ENCODE measurements at regions not wholly inside any gene's neighbourhood (a gene's known extent, or its start where the extent isn't known, plus 50 kb on each side); places are given as distances from the start of the nearest gene placed in this dataset.
A peak's percentile ranks its signal among the peaks of the same experiment; 100 is the strongest.

DNA sequence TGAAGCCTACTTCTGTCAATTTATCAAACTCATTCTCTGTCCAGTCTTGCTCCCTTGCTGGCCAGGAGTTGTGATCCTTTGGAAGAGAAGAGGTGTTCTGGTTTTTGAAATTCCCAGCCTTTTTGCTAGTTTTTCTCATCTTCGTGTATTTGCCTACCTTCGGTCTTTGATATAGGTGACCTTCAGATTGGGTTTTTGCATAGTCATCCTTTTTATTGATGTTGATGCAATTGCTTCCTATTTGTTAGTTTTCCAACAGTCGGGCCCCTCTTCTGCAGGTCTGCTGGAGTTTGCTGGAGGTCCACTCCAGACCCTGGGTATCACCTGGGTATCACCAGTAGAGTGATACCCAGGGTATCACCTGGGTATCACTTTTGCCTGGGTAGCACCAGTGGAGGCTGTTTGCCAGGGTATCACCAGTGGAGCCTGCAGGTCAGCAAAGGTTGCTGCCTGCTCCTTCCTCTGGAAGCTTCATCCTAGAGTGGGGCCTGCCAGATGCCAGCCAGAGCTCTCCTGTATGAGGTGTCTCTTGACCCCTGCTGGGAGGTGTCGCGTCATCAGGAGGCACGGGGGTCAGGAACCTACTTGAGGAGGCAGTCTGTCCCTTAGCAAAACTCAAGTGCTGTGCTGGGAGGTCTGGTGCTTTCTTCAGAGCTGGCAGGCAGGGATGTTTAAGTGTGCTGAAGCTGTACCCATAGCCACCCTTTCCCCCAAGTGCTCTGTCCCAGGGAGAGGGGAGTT is 684.2 kb downstream of the PCDH18 start:
- DNase-seq (ENCODE audit: low read depth): no peak
- H3K4me3 ChIP-seq (ENCODE audit: low read depth, low read length): no peak overlapping the region
- TF ChIP-seq, protein P1, sequence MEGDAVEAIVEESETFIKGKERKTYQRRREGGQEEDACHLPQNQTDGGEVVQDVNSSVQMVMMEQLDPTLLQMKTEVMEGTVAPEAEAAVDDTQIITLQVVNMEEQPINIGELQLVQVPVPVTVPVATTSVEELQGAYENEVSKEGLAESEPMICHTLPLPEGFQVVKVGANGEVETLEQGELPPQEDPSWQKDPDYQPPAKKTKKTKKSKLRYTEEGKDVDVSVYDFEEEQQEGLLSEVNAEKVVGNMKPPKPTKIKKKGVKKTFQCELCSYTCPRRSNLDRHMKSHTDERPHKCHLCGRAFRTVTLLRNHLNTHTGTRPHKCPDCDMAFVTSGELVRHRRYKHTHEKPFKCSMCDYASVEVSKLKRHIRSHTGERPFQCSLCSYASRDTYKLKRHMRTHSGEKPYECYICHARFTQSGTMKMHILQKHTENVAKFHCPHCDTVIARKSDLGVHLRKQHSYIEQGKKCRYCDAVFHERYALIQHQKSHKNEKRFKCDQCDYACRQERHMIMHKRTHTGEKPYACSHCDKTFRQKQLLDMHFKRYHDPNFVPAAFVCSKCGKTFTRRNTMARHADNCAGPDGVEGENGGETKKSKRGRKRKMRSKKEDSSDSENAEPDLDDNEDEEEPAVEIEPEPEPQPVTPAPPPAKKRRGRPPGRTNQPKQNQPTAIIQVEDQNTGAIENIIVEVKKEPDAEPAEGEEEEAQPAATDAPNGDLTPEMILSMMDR (IDR thresholded peaks at IDR 0.05; ENCODE audit: control insufficient read depth, extremely low read depth, insufficient read depth): no peak

DNA sequence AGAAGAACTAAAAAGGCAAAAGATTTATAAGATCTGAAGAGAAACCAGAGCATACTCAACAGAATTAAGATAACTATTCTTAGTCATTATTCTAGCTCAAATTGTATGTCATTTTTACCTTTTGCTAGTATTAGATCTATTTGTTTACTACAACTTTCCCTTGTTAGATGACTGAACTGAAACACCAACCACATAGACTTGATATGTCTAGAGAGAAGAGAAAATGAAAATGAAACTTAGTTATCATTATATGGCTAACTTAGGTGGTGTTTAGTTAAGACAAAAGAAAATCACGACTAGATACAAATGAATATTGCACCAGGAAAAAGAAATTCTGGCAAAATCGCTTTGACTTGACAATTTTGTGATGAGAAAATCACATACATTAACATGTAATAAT is 690.8 kb downstream of the PCDH18 start:
- TF ChIP-seq, protein P1 (IDR thresholded peaks at IDR 0.05; ENCODE audit: control insufficient read depth, extremely low read depth, insufficient read depth): no peak
- H3K4me3 ChIP-seq (ENCODE audit: low read depth, low read length): no peak overlapping the region
- DNase-seq (ENCODE audit: low read depth): no peak

DNA sequence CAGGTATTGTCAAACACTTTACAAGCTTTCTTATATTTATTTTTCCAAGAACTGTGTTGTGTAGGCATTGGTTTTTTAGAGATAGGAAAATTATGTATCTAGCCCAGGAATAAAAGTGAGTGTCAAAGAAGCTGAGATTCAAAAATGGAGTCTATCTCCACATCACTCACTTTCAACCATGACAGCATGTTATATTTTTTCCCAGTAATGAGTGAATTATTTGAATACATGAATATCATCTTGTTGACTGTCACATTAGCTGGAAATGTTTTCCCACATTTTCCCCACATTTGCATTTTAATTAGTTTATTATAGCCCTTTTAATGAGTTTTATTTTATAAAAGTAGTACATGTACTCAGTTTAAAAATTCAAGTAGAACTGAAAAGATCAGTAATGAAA is 693.7 kb downstream of the PCDH18 start:
- no peak overlapping the region for H3K4me3 ChIP-seq (ENCODE audit: low read depth, low read length)
- no peak for DNase-seq (ENCODE audit: low read depth)
- TF ChIP-seq, protein P1 (IDR thresholded peaks at IDR 0.05; ENCODE audit: control insufficient read depth, extremely low read depth, insufficient read depth): no peak

- DNase-seq (ENCODE audit: low read depth): no peak
- TF ChIP-seq, protein P1 (IDR thresholded peaks at IDR 0.05; ENCODE audit: control insufficient read depth, extremely low read depth, insufficient read depth): 0 out of 2 replicates have a peak, but pooled peaks have one; percentile 5
- H3K4me3 ChIP-seq (ENCODE audit: low read depth, low read length): no peak overlapping the region
Observed at GRCh38 chr4:136831553-136831952, 700.7 kb downstream of the PCDH18 start.

GRCh38 chr4:136829280-136829679 is 703.0 kb downstream of the PCDH18 start:
- H3K4me3 ChIP-seq (ENCODE audit: low read depth, low read length): no peak overlapping the region
- DNase-seq (ENCODE audit: low read depth): no peak
- TF ChIP-seq, protein P1 (IDR thresholded peaks at IDR 0.05; ENCODE audit: control insufficient read depth, extremely low read depth, insufficient read depth): no peak

- no peak overlapping the region for H3K4me3 ChIP-seq (ENCODE audit: low read depth, low read length)
- TF ChIP-seq, protein P1 (IDR thresholded peaks at IDR 0.05; ENCODE audit: control insufficient read depth, extremely low read depth, insufficient read depth): no peak
- no peak for DNase-seq (ENCODE audit: low read depth)
Observed at GRCh38 chr4:136823020-136823419, 709.3 kb downstream of the PCDH18 start.

DNA sequence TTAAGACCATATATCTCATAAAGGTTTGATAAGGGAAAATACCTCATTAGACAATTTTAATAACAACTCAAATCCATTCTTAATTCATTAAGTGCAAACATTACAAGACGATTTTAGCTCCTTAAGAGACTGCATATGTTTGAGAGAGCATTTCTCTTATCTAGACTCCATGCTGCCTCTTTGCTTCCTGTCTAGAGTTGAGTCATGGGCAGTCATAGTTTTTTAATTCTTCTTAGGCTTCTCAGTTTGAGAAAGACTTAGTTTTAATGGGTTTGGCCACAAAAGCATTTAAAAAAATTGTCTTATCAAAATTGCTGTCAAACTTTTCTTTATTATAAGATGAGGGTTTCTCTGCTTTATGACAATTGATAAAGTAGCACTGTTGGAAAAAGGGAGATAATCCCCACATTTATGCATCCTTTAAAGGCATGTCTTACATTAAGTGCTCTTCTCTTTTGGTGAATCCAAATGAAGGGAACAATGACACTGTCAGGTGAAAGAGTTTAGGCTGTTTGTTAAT is 713.4 kb downstream of the PCDH18 start:
- TF ChIP-seq, protein P1 (IDR thresholded peaks at IDR 0.05; ENCODE audit: control insufficient read depth, extremely low read depth, insufficient read depth): no peak
- no peak for DNase-seq (ENCODE audit: low read depth)

More for the DNA sequence above, 713.4 kb downstream of the PCDH18 start:
- no peak overlapping the region for H3K4me3 ChIP-seq (ENCODE audit: low read depth, low read length)

Data from LNCaP clone FGC (cell line).